ENCODE measurements at regions not wholly inside any gene's neighbourhood (a gene's known extent, or its start where the extent isn't known, plus 50 kb on each side); places are given as distances from the start of the nearest gene placed in this dataset.

DNA sequence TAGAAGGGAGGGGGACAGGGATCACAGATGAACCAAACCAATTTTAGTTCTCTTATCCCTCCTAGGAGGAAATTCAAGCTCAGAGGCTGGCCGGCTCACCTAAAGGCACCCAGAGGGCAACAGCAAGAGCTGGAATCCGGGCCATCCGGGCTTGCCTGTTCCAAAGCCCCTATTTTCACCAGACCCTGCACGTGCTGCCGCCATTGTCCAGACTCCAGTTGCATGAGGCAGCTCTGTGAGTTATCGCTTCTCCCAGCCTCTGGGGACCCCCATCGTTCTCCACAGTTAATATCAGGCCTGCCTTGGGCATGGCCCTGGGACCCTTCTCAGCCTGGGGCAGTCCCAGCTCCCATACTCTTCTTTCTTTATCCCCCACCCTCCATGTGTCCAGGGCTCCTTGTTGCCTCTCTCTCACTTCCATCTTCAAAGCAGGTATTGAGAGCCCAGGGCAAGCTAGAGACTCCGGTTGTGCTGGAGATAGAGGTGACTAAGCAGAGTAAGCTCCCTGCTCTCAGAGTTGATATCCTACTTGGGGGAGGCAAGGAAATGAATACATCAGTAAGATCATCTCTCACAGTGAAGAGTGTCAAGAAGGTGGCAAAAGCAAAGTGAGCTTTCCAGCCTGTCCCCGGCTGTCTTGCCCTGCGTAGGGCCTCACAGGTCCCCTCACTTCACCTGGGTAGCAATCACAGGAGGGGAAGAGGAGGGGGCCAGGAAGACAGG lies 322.8 kb downstream of the UACA start:
- no peak for DNase-seq

DNA sequence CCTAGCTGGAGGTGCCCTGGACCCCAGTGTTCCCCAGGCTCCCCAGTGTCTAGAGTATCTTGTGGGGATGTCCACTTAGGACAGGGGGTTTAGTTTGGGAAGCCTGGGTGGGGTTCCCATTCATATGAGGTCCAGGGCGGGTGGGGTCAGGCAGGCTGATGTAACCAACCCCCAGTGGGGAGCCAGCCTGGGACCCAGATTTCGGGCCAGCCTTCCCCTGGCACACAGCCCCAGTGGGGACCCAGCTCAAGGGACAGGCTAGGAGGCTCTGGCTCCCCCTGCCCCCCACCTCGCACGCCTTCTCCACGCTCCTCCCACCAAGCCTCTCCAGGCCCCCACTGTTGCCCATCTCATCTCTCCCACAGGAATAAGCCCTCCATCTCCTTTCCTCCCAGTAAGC lies 323.5 kb downstream of the UACA start:
- DNase-seq, result no peak

GRCh38 chr15:70439304-70439877 lies 324.0 kb downstream of the UACA start:
- no peak for DNase-seq

GRCh38 chr15:70438776-70439175 lies 324.6 kb downstream of the UACA start:
- DNase-seq, result no peak

- peak; percentile 47 for DNase-seq
Measured at GRCh38 chr15:70437882-70438451, 325.4 kb downstream of the UACA start.

DNA sequence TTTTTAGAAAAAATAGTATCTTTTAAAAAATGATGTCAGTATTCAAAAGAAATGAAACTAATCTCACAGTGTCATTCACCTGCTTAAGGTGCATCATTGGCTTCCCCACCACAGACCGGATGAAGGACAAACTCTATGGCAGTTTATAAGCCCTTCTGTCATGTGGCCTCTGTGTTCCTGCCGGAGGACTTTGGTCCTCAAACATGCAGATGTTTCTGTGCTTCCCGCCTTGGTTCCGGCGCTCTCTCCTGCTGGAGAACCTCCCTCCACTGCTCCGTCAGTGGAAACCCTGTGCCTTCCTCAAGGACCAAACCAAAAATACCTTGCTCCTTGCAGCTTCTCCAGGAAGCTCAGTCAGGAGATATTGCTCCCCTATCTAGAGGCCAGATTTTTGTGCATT lies 326.3 kb downstream of the UACA start:
- no peak for DNase-seq

DNA sequence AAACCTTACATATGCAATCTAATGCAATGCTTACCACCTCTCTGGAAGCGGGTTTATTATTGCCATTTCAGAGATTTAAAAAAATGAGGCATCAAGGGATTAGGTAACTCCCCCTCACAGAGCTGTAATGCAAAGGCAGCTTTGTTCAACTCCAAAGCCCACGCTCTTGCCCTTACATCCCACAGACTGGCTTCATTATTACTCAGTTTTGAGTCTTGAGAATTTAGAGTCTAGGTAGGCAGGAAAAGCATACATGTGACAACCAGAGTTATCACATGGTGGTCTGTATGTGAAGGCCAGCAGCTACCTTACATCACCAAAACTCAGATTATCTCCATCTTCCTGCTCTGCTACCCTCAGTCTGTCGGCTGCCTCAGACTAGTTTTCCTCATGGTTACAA lies 326.9 kb downstream of the UACA start:
- DNase-seq, result no peak

DNA sequence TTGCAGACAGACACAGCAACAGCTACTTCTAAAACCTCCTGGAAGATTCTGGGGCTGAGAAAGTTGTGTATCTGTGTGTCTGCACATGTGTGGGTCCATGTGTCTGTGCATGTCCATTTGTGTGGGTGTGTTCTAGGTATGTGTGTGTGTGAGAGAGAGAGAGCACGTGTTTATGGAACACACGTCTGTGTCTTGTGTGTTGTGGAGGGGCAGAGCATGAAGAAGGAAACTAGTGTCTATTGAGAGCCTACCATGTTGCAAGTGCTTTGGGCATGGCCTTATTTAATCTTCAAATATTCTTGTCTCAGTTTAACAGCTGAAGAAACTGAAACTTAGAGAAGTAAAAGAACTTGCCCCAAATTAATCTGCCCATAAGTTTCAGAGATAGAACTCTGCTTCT lies 327.5 kb downstream of the UACA start:
- no peak for DNase-seq

- no peak for DNase-seq
Measured at GRCh38 chr15:70435369-70435768, 328.0 kb downstream of the UACA start.

DNA sequence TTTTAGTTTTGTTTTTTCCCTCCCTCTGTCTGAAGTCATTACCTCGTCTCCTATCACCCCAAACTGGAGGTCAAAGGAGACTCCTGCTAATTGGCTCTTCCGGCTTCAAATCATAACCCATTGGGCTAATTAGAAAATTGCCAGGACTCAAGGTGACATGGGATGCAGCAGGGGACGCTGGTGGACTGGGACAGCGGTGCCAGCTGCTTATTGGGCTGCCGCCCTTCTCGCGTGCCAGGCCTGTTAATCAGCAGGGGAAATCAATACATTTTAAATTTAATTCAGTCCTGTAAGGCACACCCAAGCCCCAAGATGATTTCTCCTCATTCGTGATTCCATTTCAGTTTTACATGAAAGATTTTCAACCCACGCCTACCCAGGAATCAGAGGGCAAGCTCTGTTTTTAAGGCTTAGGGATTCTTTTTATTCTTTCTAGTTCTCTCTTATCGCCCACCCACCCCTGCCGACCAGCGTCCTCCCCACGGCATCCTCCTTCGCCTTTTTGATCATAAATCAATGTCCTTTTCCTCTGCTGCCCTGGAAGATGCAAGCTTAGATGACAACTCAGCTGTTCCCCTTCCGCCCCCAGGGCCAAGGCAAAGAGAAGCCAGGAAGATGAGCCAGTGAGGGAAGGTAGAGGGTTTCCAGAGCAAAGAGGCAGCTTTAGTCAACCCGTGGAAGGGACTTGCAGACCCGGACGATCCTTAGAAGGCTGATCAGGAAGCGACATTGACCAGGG lies 329.6 kb downstream of the UACA start:
- DNase-seq, result no peak

GRCh38 chr15:70432924-70433495 lies 330.3 kb downstream of the UACA start:
- no peak for DNase-seq

- DNase-seq, result no peak
Measured at GRCh38 chr15:70431854-70432253, 331.5 kb downstream of the UACA start.

DNA sequence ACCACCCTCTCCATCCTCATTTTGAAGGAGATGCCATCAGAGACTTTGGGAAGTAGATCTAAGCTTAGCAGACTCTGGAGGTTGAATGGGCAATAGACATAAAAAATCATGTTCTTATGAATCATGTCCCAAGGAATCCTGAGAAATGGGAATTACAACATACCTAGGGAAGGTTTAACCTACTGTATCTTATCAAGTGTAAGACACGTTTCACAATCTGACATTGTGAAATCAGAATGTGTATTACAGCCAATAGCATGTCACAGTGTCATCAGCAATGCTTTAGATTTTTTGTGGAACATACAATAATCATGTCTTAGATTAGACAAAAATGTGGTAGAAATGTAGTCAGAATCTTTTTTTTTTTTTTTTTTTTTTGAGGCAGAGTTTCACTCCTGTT lies 332.4 kb upstream of the TLE3 start:
- DNase-seq, result peak; percentile 99

DNA sequence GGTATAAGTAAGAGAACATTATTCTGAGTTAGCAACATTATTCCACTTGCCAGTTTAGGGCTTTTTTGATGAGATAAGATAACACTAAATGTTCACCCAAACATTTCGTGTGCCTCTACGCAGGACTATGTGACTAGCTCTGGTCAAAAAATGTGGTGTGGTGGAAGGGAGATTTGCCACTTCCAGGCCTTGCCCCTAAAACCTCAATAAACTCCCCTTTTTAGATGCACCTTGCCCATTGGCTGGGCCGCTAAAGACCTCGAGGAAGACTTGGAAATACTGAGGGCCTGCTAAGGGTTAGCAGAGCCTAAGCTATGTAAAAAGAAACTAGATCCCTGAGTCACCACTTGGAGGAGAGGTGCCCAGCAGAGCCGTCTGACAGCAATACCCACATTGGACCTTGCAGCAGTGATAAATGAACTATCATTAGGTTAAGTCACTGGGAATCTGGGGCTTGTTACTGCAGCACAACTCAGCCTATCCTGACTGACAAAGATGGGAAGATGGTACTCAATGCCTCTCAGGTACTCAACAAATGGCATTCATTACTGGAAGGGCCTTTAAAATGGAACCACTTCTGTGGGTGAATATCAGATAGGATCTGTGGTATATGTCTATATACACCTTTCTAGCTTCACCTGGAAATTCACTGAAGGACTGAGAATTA lies 331.5 kb upstream of the TLE3 start:
- DNase-seq, result no peak

DNA sequence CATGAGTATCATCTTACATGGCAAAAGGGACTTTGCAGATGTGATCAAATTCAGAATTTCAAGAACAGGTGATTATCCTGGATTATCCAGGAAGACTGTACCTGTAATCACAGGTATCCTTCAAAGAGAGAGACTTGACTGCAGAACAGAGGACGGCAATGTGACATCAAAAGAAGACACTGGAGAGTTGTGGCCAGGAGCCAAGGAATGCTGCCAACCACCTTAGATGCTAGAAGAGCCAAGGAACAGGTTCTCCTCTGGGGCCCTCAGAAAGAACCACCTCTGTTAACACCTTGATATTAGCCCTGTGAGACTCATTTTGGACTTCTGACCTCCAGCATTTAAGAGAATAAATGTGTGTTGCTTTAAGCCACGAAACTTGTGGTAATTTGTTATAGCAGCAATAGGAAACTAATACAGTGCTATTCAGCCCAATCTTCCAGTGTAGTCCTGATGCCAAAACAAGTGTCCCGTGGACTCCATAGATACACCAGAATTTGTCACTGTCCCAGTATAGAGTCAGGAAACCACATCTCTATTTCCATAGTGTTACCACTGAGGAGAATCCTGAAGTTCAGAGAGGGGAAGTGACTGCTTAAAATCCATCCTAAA lies 330.6 kb upstream of the TLE3 start:
- no peak for DNase-seq

GRCh38 chr15:70427167-70428120 lies 329.7 kb upstream of the TLE3 start:
- no peak for DNase-seq

GRCh38 chr15:70426096-70426821 lies 328.5 kb upstream of the TLE3 start:
- peak; percentile 44 for DNase-seq

DNA sequence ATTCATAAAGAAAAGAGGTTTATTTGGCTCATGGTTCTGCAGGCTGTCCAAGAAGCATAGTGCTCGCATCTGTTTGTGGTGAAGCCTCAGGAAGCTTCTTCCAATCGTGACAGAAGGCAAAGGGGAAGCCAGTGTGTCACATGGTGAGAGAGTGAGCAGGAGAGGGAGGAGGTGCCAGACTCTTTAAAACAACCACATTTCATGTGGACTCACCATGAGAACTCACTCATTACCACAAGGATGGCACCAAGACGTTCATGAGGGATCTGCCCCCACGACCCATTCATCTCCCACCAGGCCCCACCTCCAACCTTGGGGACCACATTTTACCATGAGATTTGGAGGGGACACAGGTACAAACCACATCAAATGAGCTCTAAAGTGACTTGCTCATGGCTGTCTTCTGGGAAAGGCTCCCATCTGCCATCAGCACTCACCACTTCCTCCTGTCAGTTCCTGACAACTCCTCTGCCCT lies 327.3 kb upstream of the TLE3 start:
- no peak for DNase-seq

DNA sequence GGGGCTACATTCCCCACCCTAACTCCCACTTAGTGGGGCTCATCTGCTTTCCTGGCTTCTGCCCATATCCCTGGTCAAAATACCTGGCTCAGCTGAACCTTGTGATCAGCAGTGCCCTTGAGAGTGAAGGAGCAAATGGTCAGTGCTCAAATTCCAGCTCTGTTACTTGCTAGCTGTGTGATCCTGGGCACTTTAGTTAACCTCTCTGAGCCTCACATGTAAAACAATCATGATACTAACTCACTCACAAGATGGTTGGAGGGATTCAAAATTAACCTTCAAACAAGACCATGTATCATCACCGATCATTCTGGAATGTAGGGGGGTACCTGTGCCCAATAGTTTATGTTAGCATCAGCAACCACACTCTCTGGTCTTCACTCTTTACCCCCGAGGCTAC lies 325.6 kb upstream of the TLE3 start:
- DNase-seq, result no peak

DNA sequence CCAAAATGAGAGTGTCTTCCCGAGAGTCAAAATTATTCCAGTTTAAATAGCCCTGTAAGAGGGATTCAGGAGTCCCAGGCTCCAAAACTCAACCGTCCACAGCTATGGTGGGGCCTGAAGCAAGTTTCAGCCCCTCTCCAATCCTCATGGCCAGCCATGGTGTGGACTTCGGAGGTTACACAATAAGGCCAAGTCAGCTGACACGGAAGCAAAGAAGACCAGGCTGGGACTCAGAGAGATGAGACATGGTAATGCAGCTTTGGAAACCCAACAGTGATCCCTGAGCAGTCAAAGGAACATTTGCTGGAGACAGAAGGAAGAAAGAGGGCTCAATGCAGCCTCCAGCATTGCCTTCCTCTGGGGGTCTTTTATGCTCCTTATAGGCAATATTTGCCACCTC lies 324.6 kb upstream of the TLE3 start:
- no peak for DNase-seq
